ENCODE measurements at regions not wholly inside any gene's neighbourhood (a gene's known extent, or its start where the extent isn't known, plus 50 kb on each side); places are given as distances from the start of the nearest gene placed in this dataset.

GRCh38 chr16:50476486-50477255 is 71.5 kb upstream of the NKD1 start:
- no peak for ATAC-seq (replicated peaks)
- H3K36me3 Mint-ChIP-seq (ENCODE audit: low read depth): no peaks in the 10 kb centered on the region
- H3K27ac Mint-ChIP-seq: no peak overlapping the region
- no peak overlapping the region for H3K4me3 Mint-ChIP-seq
- no peaks in the 10 kb centered on the region for H3K9me3 Mint-ChIP-seq
- peaks cover 12% of the 10 kb centered on the region for H3K4me1 Mint-ChIP-seq
- peaks cover 3% of the 10 kb centered on the region for H3K27me3 Mint-ChIP-seq

GRCh38 chr16:50475170-50475569 is 73.0 kb upstream of the NKD1 start:
- no peaks in the 10 kb centered on the region for H3K9me3 Mint-ChIP-seq
- H3K36me3 Mint-ChIP-seq (ENCODE audit: low read depth): no peaks in the 10 kb centered on the region
- no peak overlapping the region for H3K4me3 Mint-ChIP-seq
- ATAC-seq (replicated peaks): no peak
- H3K27ac Mint-ChIP-seq: no peak overlapping the region
- peaks cover 1% of the 10 kb centered on the region for H3K27me3 Mint-ChIP-seq
- H3K4me1 Mint-ChIP-seq: peaks cover 12% of the 10 kb centered on the region

GRCh38 chr16:50474138-50474537 is 74.1 kb upstream of the NKD1 start:
- Mint-ChIP-seq H3K36me3 (ENCODE audit: low read depth) (no peaks in the 10 kb centered on the region), H3K4me1 (peaks cover 12% of the 10 kb centered on the region), H3K27ac (peak overlapping the region; percentile 79), H3K27me3 (no peaks in the 10 kb centered on the region), H3K4me3 (no peak overlapping the region), H3K9me3 (no peaks in the 10 kb centered on the region)
- peak; percentile 76 for ATAC-seq (replicated peaks)

GRCh38 chr16:50473356-50473945 is 74.7 kb upstream of the NKD1 start:
- H3K4me3 Mint-ChIP-seq: no peak overlapping the region
- H3K9me3 Mint-ChIP-seq: no peaks in the 10 kb centered on the region
- peak overlapping the region; percentile 79 for H3K27ac Mint-ChIP-seq
- peak; percentile 85 for ATAC-seq (replicated peaks)
- H3K4me1 Mint-ChIP-seq: peaks cover 16% of the 10 kb centered on the region
- no peaks in the 10 kb centered on the region for H3K36me3 Mint-ChIP-seq (ENCODE audit: low read depth)
- H3K27me3 Mint-ChIP-seq: peaks cover 6% of the 10 kb centered on the region

- Mint-ChIP-seq H3K9me3 (no peaks in the 10 kb centered on the region), H3K4me3 (no peak overlapping the region), H3K4me1 (peaks cover 17% of the 10 kb centered on the region), H3K36me3 (ENCODE audit: low read depth) (no peaks in the 10 kb centered on the region), H3K27me3 (peaks cover 7% of the 10 kb centered on the region), H3K27ac (no peak overlapping the region)
- ATAC-seq (replicated peaks): no peak
Measured at GRCh38 chr16:50472472-50472871, 75.7 kb upstream of the NKD1 start.

- Mint-ChIP-seq H3K36me3 (ENCODE audit: low read depth) (no peaks in the 10 kb centered on the region), H3K27ac (no peak overlapping the region), H3K4me1 (peaks cover 17% of the 10 kb centered on the region), H3K27me3 (peaks cover 16% of the 10 kb centered on the region), H3K9me3 (no peaks in the 10 kb centered on the region), H3K4me3 (no peak overlapping the region)
- no peak for ATAC-seq (replicated peaks)
Measured at GRCh38 chr16:50470687-50471086, 77.5 kb upstream of the NKD1 start.

GRCh38 chr16:50469744-50470321 is 78.4 kb upstream of the NKD1 start:
- Mint-ChIP-seq H3K27me3 (peaks cover 16% of the 10 kb centered on the region), H3K9me3 (no peaks in the 10 kb centered on the region), H3K36me3 (ENCODE audit: low read depth) (no peaks in the 10 kb centered on the region), H3K4me3 (no peak overlapping the region), H3K27ac (no peak overlapping the region), H3K4me1 (peaks cover 14% of the 10 kb centered on the region)
- no peak for ATAC-seq (replicated peaks)

GRCh38 chr16:50469121-50469743 is 79.0 kb upstream of the NKD1 start:
- ATAC-seq (replicated peaks): no peak
- Mint-ChIP-seq H3K9me3 (no peaks in the 10 kb centered on the region), H3K4me3 (peak overlapping the region; percentile 47), H3K27ac (no peak overlapping the region), H3K27me3 (peaks cover 16% of the 10 kb centered on the region), H3K4me1 (peaks cover 12% of the 10 kb centered on the region), H3K36me3 (ENCODE audit: low read depth) (no peaks in the 10 kb centered on the region)

- Mint-ChIP-seq H3K4me3 (peak overlapping the region; percentile 47), H3K9me3 (no peaks in the 10 kb centered on the region), H3K4me1 (peaks cover 8% of the 10 kb centered on the region), H3K27me3 (peaks cover 16% of the 10 kb centered on the region), H3K36me3 (ENCODE audit: low read depth) (no peaks in the 10 kb centered on the region), H3K27ac (no peak overlapping the region)
- ATAC-seq (replicated peaks): no peak
Measured at GRCh38 chr16:50468749-50469078, 79.5 kb upstream of the NKD1 start.

GRCh38 chr16:50467943-50468748 is 80.0 kb upstream of the NKD1 start:
- no peak overlapping the region for H3K27ac Mint-ChIP-seq
- ATAC-seq (replicated peaks): peak; percentile 47
- H3K4me3 Mint-ChIP-seq: peak overlapping the region; percentile 51
- H3K36me3 Mint-ChIP-seq (ENCODE audit: low read depth): no peaks in the 10 kb centered on the region
- peaks cover 16% of the 10 kb centered on the region for H3K27me3 Mint-ChIP-seq
- no peaks in the 10 kb centered on the region for H3K9me3 Mint-ChIP-seq
- H3K4me1 Mint-ChIP-seq: peaks cover 5% of the 10 kb centered on the region

GRCh38 chr16:50467559-50467942 is 80.6 kb upstream of the NKD1 start:
- Mint-ChIP-seq H3K36me3 (ENCODE audit: low read depth) (no peaks in the 10 kb centered on the region), H3K4me1 (peaks cover 5% of the 10 kb centered on the region), H3K27me3 (peaks cover 16% of the 10 kb centered on the region), H3K9me3 (no peaks in the 10 kb centered on the region), H3K27ac (no peak overlapping the region), H3K4me3 (peak overlapping the region; percentile 51)
- ATAC-seq (replicated peaks): no peak

GRCh38 chr16:50466170-50466569 is 82.0 kb upstream of the NKD1 start:
- H3K4me3 Mint-ChIP-seq: no peak overlapping the region
- H3K27ac Mint-ChIP-seq: no peak overlapping the region
- ATAC-seq (replicated peaks): no peak

GRCh38 chr16:50464325-50465290 is 83.6 kb upstream of the NKD1 start:
- H3K27me3 Mint-ChIP-seq: peaks cover 16% of the 10 kb centered on the region
- H3K27ac Mint-ChIP-seq: no peak overlapping the region
- ATAC-seq (replicated peaks): no peak
- H3K36me3 Mint-ChIP-seq (ENCODE audit: low read depth): no peaks in the 10 kb centered on the region
- H3K4me1 Mint-ChIP-seq: peaks cover 5% of the 10 kb centered on the region
- H3K9me3 Mint-ChIP-seq: no peaks in the 10 kb centered on the region
- H3K4me3 Mint-ChIP-seq: no peak overlapping the region

More at GRCh38 chr16:50466170-50466569, 82.0 kb upstream of the NKD1 start:
- H3K36me3 Mint-ChIP-seq (ENCODE audit: low read depth): no peaks in the 10 kb centered on the region
- no peaks in the 10 kb centered on the region for H3K9me3 Mint-ChIP-seq
- peaks cover 5% of the 10 kb centered on the region for H3K4me1 Mint-ChIP-seq
- H3K27me3 Mint-ChIP-seq: peaks cover 16% of the 10 kb centered on the region

All from activated T-helper 17 cell treated with anti-CD3 and anti-CD28 coated beads, Interleukin-2, amount 50 U/mL, for 72 hours (primary cell).